ENCODE measurements at regions not wholly inside any gene's neighbourhood (a gene's known extent, or its start where the extent isn't known, plus 50 kb on each side); places are given as distances from the start of the nearest gene placed in this dataset.

DNA sequence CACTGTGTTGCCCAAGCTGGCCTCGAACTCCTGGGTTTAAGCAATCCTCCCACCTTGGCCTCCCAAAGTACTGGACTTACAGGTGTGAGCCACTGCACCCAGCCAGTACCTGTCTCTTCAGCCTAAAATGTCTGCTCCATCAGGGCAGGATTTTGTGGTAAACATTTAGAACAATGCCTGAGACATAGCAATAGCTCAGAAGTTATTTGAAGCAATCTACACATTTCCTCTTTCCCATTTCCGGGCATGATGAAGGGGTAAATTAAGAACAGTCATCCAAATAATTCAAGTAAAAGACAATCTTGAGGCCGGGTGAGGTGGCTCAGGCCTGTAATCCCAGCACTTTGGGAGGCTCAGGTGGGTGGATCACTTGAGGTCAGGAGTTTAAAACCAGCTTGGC lies 69.0 kb upstream of the ZNF217 start:
- TF ChIP-seq, protein P1, sequence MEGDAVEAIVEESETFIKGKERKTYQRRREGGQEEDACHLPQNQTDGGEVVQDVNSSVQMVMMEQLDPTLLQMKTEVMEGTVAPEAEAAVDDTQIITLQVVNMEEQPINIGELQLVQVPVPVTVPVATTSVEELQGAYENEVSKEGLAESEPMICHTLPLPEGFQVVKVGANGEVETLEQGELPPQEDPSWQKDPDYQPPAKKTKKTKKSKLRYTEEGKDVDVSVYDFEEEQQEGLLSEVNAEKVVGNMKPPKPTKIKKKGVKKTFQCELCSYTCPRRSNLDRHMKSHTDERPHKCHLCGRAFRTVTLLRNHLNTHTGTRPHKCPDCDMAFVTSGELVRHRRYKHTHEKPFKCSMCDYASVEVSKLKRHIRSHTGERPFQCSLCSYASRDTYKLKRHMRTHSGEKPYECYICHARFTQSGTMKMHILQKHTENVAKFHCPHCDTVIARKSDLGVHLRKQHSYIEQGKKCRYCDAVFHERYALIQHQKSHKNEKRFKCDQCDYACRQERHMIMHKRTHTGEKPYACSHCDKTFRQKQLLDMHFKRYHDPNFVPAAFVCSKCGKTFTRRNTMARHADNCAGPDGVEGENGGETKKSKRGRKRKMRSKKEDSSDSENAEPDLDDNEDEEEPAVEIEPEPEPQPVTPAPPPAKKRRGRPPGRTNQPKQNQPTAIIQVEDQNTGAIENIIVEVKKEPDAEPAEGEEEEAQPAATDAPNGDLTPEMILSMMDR (conservative IDR thresholded peaks at IDR 0.05; ENCODE audit: low read depth, low read length), result no peak
- no peak for TF ChIP-seq RAD21 (IDR thresholded peaks at IDR 0.05; ENCODE audit: low read length)
- no peak for TF ChIP-seq SMC3 (IDR thresholded peaks at IDR 0.05; ENCODE audit: low read depth, low read length)
- no peak for TF ChIP-seq CEBPB (IDR thresholded peaks at IDR 0.05; ENCODE audit: low read depth, low read length)
- no peak for TF ChIP-seq RFX5 (IDR thresholded peaks at IDR 0.05; ENCODE audit: low read depth, low read length)
- TF ChIP-seq POLR2A (IDR thresholded peaks at IDR 0.05; ENCODE audit: low read depth, low read length), result no peak
- TF ChIP-seq RCOR1 (IDR thresholded peaks at IDR 0.05; ENCODE audit: insufficient replicate concordance, low read length), result no peak
- TF ChIP-seq FOS (IDR thresholded peaks at IDR 0.05; ENCODE audit: low read depth, low read length), result no peak
- TF ChIP-seq MAFK (IDR thresholded peaks at IDR 0.05; ENCODE audit: low read depth, low read length), result no peak
- TF ChIP-seq, protein P2, sequence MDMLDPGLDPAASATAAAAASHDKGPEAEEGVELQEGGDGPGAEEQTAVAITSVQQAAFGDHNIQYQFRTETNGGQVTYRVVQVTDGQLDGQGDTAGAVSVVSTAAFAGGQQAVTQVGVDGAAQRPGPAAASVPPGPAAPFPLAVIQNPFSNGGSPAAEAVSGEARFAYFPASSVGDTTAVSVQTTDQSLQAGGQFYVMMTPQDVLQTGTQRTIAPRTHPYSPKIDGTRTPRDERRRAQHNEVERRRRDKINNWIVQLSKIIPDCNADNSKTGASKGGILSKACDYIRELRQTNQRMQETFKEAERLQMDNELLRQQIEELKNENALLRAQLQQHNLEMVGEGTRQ (IDR thresholded peaks at IDR 0.05; ENCODE audit: low read depth, low read length), result no peak
- TF ChIP-seq MAZ (IDR thresholded peaks at IDR 0.05; ENCODE audit: borderline replicate concordance, low read depth, low read length), result no peak
- no peak for TF ChIP-seq BHLHE40 (IDR thresholded peaks at IDR 0.05; ENCODE audit: low read depth, low read length)

Measured in IMR-90 (cell line).